Endothelial cell of umbilical vein (primary cell): ENCODE measurements at regions not wholly inside any gene's neighbourhood (a gene's known extent, or its start where the extent isn't known, plus 50 kb on each side); places are given as distances from the start of the nearest gene placed in this dataset.
"Not testable (repeated sequence)": the region's sequence is repeated elsewhere in the genome, so short reads cannot be mapped to it uniquely, and the experiment has no call there.

Experiments
- BruUV-seq: library from RNA; stranded (reverse); fragments of 400-500 nt; replicated peaks from 2 replicates; lab custom pipeline; 2021; lab: Mats Ljungman, UMichigan
- CTCF ChIA-PET: fragments of 300-600, 350-600 bp; sonication (Branson Sonifier 250); formaldehyde crosslinking; loops from one replicate; lab custom pipeline; 2021; ENCODE audit warnings: antibody characterized with exemption, inconsistent platforms; lab: Charles Lee
- POLR2A ChIA-PET: fragments of 300-600, 350-600 bp; sonication (Branson Sonifier 250); formaldehyde crosslinking; loops from one replicate; lab custom pipeline; 2021; ENCODE audit warnings: antibody characterized with exemption, inconsistent platforms; lab: Charles Lee
- DNase-seq: peaks from one replicate; pipeline ENCODE4 v3.0.0-alpha.2; 2011; ENCODE audit warnings: low read depth, low spot score
- FAIRE-seq: peaks from 2 replicates; lab custom pipeline; 2011; peaks lifted over from hg19 to GRCh38; lab: Jason Lieb, UNC
- H2AFZ ChIP-seq: 2 replicates; pipeline ENCODE4 v1.6.0; 2012; ENCODE audit warnings: low read depth, low read length, control low read depth, inconsistent platforms
- H3K27ac ChIP-seq: 2 replicates; pipeline ENCODE4 v1.5.1; 2011; ENCODE audit warnings: low read depth, mild to moderate bottlenecking, control low read depth, low read length, moderate library complexity; ENCODE audit not compliant: insufficient read depth
- H3K27me3 ChIP-seq, 2 experiments: 2 replicates each; pipeline versions ENCODE4 v1.6.0 to v1.6.1; 2011; ENCODE audit warnings: low read length in 2 of 2, mixed read lengths in 1 of 2; ENCODE audit not compliant: control insufficient read depth in 2 of 2, insufficient read depth in 2 of 2
- H3K36me3 ChIP-seq, 2 experiments: 2 replicates in 1 of 2; 3 replicates in 1 of 2; pipeline ENCODE4 v1.5.1; 2011; ENCODE audit warnings: low read length in 2 of 2, mild to moderate bottlenecking in 1 of 2, moderate library complexity in 1 of 2; ENCODE audit not compliant: control insufficient read depth in 2 of 2, insufficient read depth in 2 of 2; ENCODE audit errors: extremely low read depth in 1 of 2
- H3K4me1 ChIP-seq: 3 replicates; pipeline ENCODE4 v1.5.1; 2011; ENCODE audit warnings: mild to moderate bottlenecking, low read length; ENCODE audit not compliant: control insufficient read depth, insufficient read depth; ENCODE audit errors: extremely low read depth
- H3K4me2 ChIP-seq: 2 replicates; pipeline ENCODE4 v1.6.1; 2011; ENCODE audit warnings: low read length, control low read depth, mixed read lengths; ENCODE audit not compliant: insufficient read depth
- H3K4me3 ChIP-seq, 3 experiments: fragments of 200-600 bp in 1 of 3; sonication (generic), shearing (Covaris generic) in 1 of 3; replicated peaks in 1 of 3; 2 replicates each; pipeline ENCODE4 v1.5.1; 2011 to 2016; ENCODE audit warnings: control low read depth in 3 of 3, low read length in 3 of 3, mild to moderate bottlenecking in 2 of 3, inconsistent platforms in 1 of 3, low read depth in 1 of 3, moderate library complexity in 1 of 3; ENCODE audit not compliant: insufficient read depth in 1 of 3
- H3K79me2 ChIP-seq: 2 replicates; pipeline ENCODE4 v1.6.0; 2012; ENCODE audit warnings: low read length, inconsistent platforms; ENCODE audit not compliant: control insufficient read depth, insufficient read depth
- H3K9ac ChIP-seq: replicated peaks from 2 replicates; pipeline ENCODE3; 2011; ENCODE audit warnings: low read length, control low read depth; ENCODE audit not compliant: insufficient read depth; ENCODE audit errors: extremely low read depth
- H3K9me1 ChIP-seq: replicated peaks from 3 replicates; pipeline ENCODE4 v1.6.0; 2011; ENCODE audit warnings: mild to moderate bottlenecking, low read length; ENCODE audit not compliant: control insufficient read depth, insufficient read depth; ENCODE audit errors: extremely low read depth
- H3K9me3 ChIP-seq: replicated peaks from 2 replicates; pipeline ENCODE4 v1.5.1; 2012; ENCODE audit warnings: low read length, inconsistent platforms; ENCODE audit not compliant: control insufficient read depth, insufficient read depth
- H4K20me1 ChIP-seq: replicated peaks from 2 replicates; pipeline ENCODE3; 2011; ENCODE audit warnings: mild to moderate bottlenecking, low read length; ENCODE audit not compliant: control insufficient read depth, insufficient read depth; ENCODE audit errors: extremely low read depth
- EZH2 ChIP-seq: IDR thresholded peaks from 2 replicates; pipeline ENCODE4 v1.6.1; 2012; ENCODE audit warnings: borderline replicate concordance, low read depth, mild to moderate bottlenecking, moderate library complexity, low read length, inconsistent platforms; ENCODE audit not compliant: severe bottlenecking
- FOS ChIP-seq: IDR thresholded peaks from 2 replicates; pipeline ENCODE4 v1.6.1; 2011; ENCODE audit warnings: mild to moderate bottlenecking, low read length, moderate library complexity, borderline replicate concordance; ENCODE audit not compliant: insufficient read depth
- GATA2 ChIP-seq: IDR thresholded peaks from 2 replicates; pipeline ENCODE4 v1.7.0; 2011; ENCODE audit warnings: low read depth, mild to moderate bottlenecking, moderate library complexity, mixed read lengths, low read length; ENCODE audit not compliant: insufficient read length, insufficient read depth
- JUN ChIP-seq: IDR thresholded peaks from 2 replicates; pipeline ENCODE4 v1.6.1; 2011; ENCODE audit warnings: borderline replicate concordance, low read depth; ENCODE audit not compliant: insufficient read length, insufficient read depth
- MYC ChIP-seq: IDR thresholded peaks from one replicate; pipeline ENCODE4 v1.6.1; 2011; ENCODE audit warnings: mild to moderate bottlenecking, low read depth, low read length
- POLR2A ChIP-seq: IDR thresholded peaks from 2 replicates; pipeline ENCODE4 v1.6.1; 2012; ENCODE audit warnings: low read depth, mild to moderate bottlenecking, control low read depth, low read length
- POLR2AphosphoS5 ChIP-seq: IDR thresholded peaks from 2 replicates; pipeline ENCODE4 v1.6.1; 2012; ENCODE audit warnings: low read depth, mild to moderate bottlenecking, control low read depth, low read length, moderate library complexity; ENCODE audit not compliant: insufficient read depth
- dilution Hi-C: fragments of 300-500 bp; cut with MboI; formaldehyde crosslinking; loops from one replicate; pipeline ENCODE4 v1.15.0; 2019; ENCODE audit warnings: low sequenced_read_pairs; ENCODE audit not compliant: extremely low pct_ligation_motif_present
- intact Hi-C: fragments of 100-400 bp; cut with micrococcal nuclease; formaldehyde crosslinking; loops from one replicate; pipeline ENCODE4 v1.10.0; 2022
- TF ChIP-seq, protein P1 (sequence below): IDR thresholded peaks from 2 replicates; pipeline ENCODE4 v1.6.1; 2011; ENCODE audit not compliant: insufficient read depth, insufficient read length
- TF ChIP-seq, protein P2 (sequence below), 2 donors: IDR thresholded peaks; 1 replicate in 1 of 2; 2 replicates in 1 of 2; pipeline ENCODE4 v1.5.1; 2011; ENCODE audit warnings: low read length in 2 of 2, mild to moderate bottlenecking in 2 of 2, moderate library complexity in 2 of 2, control low read depth in 1 of 2, inconsistent platforms in 1 of 2, low read depth in 1 of 2; ENCODE audit not compliant: insufficient read depth in 1 of 2; ENCODE audit errors: extremely low read depth in 1 of 2

DNA sequence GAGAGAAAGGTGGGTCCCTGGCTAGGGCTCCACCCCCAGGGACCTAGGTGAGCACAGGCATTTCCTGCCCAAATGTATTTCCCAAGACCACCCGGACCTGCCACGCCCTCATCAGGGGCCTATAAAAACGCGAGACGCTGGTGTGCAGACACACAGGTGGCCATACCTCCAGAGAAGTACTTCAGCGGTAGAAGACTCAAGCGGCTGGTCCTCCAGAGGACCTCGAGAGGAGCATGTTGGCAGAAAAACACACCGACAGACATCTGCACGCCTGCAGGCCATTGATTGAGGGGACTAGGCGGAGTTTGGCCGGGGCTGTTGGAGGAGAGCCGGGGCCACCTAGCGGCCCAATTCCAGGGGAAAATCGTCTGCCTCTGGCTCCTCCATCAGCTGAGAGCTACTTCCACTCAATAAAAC, 695.8 kb upstream of the MMS22L start:
- no peak overlapping the region for H2AFZ ChIP-seq
- H3K27ac ChIP-seq = no peak overlapping the region
- no peak for DNase-seq
- intact Hi-C loops = no loop called here
- H3K79me2 ChIP-seq = no peaks in the 10 kb centered on the region
- no TSS peak for BruUV-seq
- no peak overlapping the region for H3K4me3 ChIP-seq
- no peak overlapping the region for H3K9ac ChIP-seq
- POLR2A ChIA-PET = no interaction called here
- CTCF ChIA-PET = no interaction called here
- no peaks in the 10 kb centered on the region for H3K36me3 ChIP-seq
- H3K4me2 ChIP-seq = no peak overlapping the region
- TF ChIP-seq GATA2 = no peak
- no peak for TF ChIP-seq EZH2
- TF ChIP-seq, protein P1, sequence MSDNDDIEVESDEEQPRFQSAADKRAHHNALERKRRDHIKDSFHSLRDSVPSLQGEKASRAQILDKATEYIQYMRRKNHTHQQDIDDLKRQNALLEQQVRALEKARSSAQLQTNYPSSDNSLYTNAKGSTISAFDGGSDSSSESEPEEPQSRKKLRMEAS = no peak
- no peak for TF ChIP-seq MYC
- no peak for TF ChIP-seq POLR2A
- TF ChIP-seq FOS = no peak
- no peak for TF ChIP-seq JUN
- TF ChIP-seq, protein P2, sequence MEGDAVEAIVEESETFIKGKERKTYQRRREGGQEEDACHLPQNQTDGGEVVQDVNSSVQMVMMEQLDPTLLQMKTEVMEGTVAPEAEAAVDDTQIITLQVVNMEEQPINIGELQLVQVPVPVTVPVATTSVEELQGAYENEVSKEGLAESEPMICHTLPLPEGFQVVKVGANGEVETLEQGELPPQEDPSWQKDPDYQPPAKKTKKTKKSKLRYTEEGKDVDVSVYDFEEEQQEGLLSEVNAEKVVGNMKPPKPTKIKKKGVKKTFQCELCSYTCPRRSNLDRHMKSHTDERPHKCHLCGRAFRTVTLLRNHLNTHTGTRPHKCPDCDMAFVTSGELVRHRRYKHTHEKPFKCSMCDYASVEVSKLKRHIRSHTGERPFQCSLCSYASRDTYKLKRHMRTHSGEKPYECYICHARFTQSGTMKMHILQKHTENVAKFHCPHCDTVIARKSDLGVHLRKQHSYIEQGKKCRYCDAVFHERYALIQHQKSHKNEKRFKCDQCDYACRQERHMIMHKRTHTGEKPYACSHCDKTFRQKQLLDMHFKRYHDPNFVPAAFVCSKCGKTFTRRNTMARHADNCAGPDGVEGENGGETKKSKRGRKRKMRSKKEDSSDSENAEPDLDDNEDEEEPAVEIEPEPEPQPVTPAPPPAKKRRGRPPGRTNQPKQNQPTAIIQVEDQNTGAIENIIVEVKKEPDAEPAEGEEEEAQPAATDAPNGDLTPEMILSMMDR (IDR thresholded peaks at IDR 0.05; ENCODE audit: extremely low read depth in 1 of 2, insufficient read depth in 1 of 2, low read depth in 1 of 2, low read length in 2 of 2) = no peak
- TF ChIP-seq POLR2AphosphoS5 = no peak
- no peaks in the 10 kb centered on the region for H3K4me1 ChIP-seq
- H3K9me1 ChIP-seq = no peaks in the 10 kb centered on the region
- no peaks in the 10 kb centered on the region for H4K20me1 ChIP-seq
- no peaks in the 10 kb centered on the region for H3K9me3 ChIP-seq
- no peaks in the 10 kb centered on the region for H3K27me3 ChIP-seq
- no peak for FAIRE-seq
- dilution Hi-C loops = no loop called here

DNA sequence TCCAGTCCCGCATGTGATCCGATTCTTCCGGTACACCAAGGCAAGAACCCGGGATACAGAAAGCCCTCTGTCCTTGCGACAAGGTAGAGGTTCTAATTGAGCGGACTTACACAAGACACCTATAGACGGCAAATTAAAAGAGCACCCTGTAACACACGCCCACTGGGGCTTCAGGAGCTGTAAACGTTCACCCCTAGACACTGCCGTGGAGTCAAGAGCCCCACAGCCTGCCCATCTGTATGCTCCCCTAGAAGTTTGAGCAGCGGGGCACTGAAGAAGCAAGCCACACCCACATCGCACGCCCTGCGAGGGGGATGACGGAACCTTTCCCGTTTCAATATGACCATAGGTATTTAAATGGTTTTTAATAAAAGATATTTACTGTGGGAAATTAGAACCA, 696.3 kb upstream of the MMS22L start:
- POLR2A ChIA-PET, DNase-seq, H3K9ac ChIP-seq, H3K36me3 ChIP-seq, BruUV-seq, FAIRE-seq, H3K9me3 ChIP-seq, H2AFZ ChIP-seq, H3K27me3 ChIP-seq, H3K79me2 ChIP-seq, H3K9me1 ChIP-seq, H3K4me2 ChIP-seq, dilution Hi-C loops, H3K4me3 ChIP-seq, CTCF ChIA-PET, H3K27ac ChIP-seq, H4K20me1 ChIP-seq, H3K4me1 ChIP-seq, intact Hi-C loops: not testable (repeated sequence)
